ENCODE measurements at regions not wholly inside any gene's neighbourhood (a gene's known extent, or its start where the extent isn't known, plus 50 kb on each side); places are given as distances from the start of the nearest gene placed in this dataset.
"Not testable (repeated sequence)": the region's sequence is repeated elsewhere in the genome, so short reads cannot be mapped to it uniquely, and the experiment has no call there.

DNA sequence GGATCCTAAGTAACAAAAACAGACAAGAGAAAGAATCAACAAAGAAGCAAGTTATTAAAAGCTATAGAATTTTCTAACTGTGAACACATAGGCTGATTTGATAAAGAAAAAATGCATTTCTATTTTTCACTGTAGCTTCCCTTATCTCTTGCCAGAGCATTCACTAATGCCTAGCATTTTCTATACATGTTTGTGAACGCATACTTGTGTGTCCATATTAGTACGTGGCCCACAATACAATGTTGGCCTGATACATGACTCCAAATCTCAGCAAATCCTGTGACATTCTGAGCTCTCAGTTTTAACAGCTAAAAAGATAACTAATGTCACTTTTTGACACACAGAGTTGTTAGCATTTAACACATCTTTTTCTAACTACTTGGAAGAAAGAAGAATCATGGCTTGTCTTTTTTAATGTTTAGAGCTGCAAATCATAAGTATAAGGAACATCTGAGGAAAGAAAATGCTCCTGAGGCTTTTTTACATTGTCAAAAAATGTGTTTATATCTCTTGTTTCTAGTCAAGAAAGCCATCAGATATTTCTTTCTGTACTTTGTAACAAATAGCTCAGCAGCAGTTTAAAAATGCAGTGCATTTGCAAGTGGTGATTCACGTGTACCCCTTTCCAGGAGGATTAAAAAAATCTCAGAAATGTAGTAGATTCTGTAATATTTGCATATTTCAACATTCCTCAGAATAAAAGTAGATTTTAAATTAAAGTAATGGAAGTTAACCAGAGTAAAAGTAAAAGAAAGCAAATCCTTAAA, 1646.8 kb upstream of the TMEFF2 start:
- TF ChIP-seq, protein P1, sequence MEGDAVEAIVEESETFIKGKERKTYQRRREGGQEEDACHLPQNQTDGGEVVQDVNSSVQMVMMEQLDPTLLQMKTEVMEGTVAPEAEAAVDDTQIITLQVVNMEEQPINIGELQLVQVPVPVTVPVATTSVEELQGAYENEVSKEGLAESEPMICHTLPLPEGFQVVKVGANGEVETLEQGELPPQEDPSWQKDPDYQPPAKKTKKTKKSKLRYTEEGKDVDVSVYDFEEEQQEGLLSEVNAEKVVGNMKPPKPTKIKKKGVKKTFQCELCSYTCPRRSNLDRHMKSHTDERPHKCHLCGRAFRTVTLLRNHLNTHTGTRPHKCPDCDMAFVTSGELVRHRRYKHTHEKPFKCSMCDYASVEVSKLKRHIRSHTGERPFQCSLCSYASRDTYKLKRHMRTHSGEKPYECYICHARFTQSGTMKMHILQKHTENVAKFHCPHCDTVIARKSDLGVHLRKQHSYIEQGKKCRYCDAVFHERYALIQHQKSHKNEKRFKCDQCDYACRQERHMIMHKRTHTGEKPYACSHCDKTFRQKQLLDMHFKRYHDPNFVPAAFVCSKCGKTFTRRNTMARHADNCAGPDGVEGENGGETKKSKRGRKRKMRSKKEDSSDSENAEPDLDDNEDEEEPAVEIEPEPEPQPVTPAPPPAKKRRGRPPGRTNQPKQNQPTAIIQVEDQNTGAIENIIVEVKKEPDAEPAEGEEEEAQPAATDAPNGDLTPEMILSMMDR (conservative IDR thresholded peaks at IDR 0.05), result no peak
- no peak for TF ChIP-seq EZH2 (IDR thresholded peaks at IDR 0.05; ENCODE audit: low read depth)
- H3K4me2 ChIP-seq, result no peak overlapping the region
- H4K20me1 ChIP-seq (ENCODE audit: insufficient read depth), result no peaks in the 10 kb centered on the region
- H3K27me3 ChIP-seq (ENCODE audit: insufficient read depth, low read depth), result no peaks in the 10 kb centered on the region
- no peak overlapping the region for H2AFZ ChIP-seq
- DNase-seq, result no peak
- H3K36me3 ChIP-seq (ENCODE audit: low read depth), result no peaks in the 10 kb centered on the region
- H3K9me3 ChIP-seq (ENCODE audit: insufficient read depth, low read depth), result no peaks in the 10 kb centered on the region
- H3K4me3 ChIP-seq, result no peak overlapping the region
- ChIA-PET POLR2A (ENCODE audit: unreplicated experiment) (no interaction called here), CTCF (no interaction called here)
- H3K79me2 ChIP-seq (ENCODE audit: low read depth), result no peaks in the 10 kb centered on the region
- H3K9me2 ChIP-seq (ENCODE audit: insufficient read depth), result no peaks in the 10 kb centered on the region
- intact Hi-C loops (cut with micrococcal nuclease; ENCODE audit: unreplicated experiment), result no loop called here
- no peaks in the 10 kb centered on the region for H3F3A ChIP-seq (ENCODE audit: insufficient read depth, low read depth)
- H3K4me1 ChIP-seq (replicated peaks; ENCODE audit: insufficient read depth), result no peaks in the 10 kb centered on the region
- BruUV-seq (replicated peaks), result no TSS peak
- no peak overlapping the region for H3K27ac ChIP-seq

DNA sequence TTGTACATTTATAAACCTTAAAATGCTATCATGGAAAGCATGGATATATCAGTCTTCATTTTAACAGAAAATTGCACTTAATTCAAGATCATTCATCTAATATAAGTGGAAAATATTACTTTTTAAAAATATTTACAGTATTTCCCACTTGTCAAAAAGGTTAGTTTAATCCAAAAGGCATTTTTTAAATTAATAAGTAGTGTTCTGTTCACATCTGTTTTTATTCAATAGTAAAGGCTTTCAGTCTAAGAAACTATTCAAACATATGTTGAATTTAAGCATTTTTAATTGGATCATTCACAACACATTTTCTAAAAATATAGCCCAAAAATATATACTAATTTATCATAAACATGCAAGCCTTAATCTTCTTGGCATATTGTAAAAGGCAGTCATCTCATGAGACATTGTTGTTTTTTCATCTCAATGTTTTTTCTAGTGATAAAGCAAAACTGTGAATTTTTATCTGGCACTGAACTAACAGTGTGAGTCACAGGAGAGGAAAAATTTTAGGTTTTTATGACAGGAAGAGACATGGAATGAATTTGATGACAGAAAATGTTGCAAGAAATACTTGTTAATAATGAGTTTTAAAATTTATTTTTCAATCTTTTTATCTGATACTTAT, 1642.5 kb upstream of the TMEFF2 start:
- Histone ChIP-seq H3K27me3 (ENCODE audit: insufficient read depth, low read depth) (no peaks in the 10 kb centered on the region), H3K9me3 (ENCODE audit: insufficient read depth, low read depth) (no peaks in the 10 kb centered on the region), H2AFZ (no peak overlapping the region), H3K4me3 (no peak overlapping the region), H3K4me1 (replicated peaks; ENCODE audit: insufficient read depth) (no peaks in the 10 kb centered on the region), H3F3A (ENCODE audit: insufficient read depth, low read depth) (no peaks in the 10 kb centered on the region), H3K36me3 (ENCODE audit: low read depth) (no peaks in the 10 kb centered on the region), H4K20me1 (ENCODE audit: insufficient read depth) (no peaks in the 10 kb centered on the region), H3K27ac (no peak overlapping the region), H3K4me2 (no peak overlapping the region), H3K9me2 (ENCODE audit: insufficient read depth) (no peaks in the 10 kb centered on the region), H3K79me2 (ENCODE audit: low read depth) (no peaks in the 10 kb centered on the region)
- intact Hi-C loops (cut with micrococcal nuclease; ENCODE audit: unreplicated experiment), result no loop called here
- POLR2A ChIA-PET (ENCODE audit: unreplicated experiment), result no interaction called here
- DNase-seq, result no peak
- CTCF ChIA-PET, result no interaction called here
- TF ChIP-seq EZH2 (IDR thresholded peaks at IDR 0.05; ENCODE audit: low read depth), result no peak
- TF ChIP-seq, protein P1 (conservative IDR thresholded peaks at IDR 0.05), result no peak
- BruUV-seq (replicated peaks), result no TSS peak

DNA sequence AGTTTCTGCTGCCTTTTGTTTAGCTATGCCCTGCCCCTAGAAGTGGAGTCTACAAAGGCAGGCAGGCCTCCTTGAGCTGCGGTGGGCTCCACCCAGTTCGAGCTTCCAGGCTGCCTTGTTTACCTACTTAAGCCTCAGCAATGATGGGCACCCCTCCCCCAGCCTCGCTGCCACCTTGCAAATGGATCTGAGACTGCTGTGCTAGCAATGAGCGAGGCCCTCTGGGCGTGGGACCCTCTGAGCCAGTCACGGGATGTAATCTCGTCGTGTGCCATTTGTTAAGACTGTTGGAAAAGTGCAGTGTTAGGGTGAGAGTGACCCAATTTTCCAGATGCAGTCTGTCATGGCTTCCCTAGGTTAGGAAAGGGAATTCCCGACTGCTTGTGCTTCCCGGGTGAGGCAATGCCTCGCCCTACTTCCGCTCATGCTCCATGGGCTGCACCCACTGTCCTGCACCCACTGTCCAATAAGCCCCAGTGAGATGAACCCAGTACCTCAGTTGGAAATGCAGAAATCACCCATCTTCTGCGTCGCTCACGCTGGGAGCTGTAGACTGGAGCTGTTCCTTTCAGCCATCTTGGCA, 1641.8 kb upstream of the TMEFF2 start:
- DNase-seq; H3K27ac ChIP-seq; intact Hi-C loops (cut with micrococcal nuclease; ENCODE audit: unreplicated experiment); H4K20me1 ChIP-seq (ENCODE audit: insufficient read depth); H3K4me3 ChIP-seq; H3K27me3 ChIP-seq (ENCODE audit: insufficient read depth, low read depth); H3K4me1 ChIP-seq (replicated peaks; ENCODE audit: insufficient read depth); H3K79me2 ChIP-seq (ENCODE audit: low read depth); BruUV-seq (replicated peaks); H3K4me2 ChIP-seq; POLR2A ChIA-PET (ENCODE audit: unreplicated experiment); H3K9me2 ChIP-seq (ENCODE audit: insufficient read depth); CTCF ChIA-PET; H2AFZ ChIP-seq; H3F3A ChIP-seq (ENCODE audit: insufficient read depth, low read depth); H3K9me3 ChIP-seq (ENCODE audit: insufficient read depth, low read depth); H3K36me3 ChIP-seq (ENCODE audit: low read depth): not testable (repeated sequence)

DNA sequence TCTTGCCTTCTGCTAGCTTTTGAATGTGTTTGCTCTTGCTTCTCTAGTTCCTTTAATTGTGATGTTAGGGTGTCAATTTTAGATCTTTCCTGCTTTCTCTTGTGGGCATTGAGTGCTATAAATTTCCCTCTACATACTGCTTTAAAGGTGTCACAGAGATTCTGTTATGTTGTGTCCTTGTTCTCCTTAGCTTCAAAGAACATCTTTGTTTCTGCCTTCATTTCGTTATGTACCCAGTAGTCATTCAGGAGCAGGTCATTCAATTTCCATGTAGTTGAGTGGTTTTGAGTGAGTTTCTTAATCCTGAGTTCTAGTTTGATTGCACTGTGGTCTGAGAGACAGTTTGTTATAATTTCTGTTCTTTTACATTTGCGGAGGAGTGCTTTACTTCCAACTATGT, 1639.2 kb upstream of the TMEFF2 start:
- H3F3A ChIP-seq (ENCODE audit: insufficient read depth, low read depth); DNase-seq; H3K4me3 ChIP-seq; CTCF ChIA-PET; H3K9me2 ChIP-seq (ENCODE audit: insufficient read depth); H3K27ac ChIP-seq; H2AFZ ChIP-seq; POLR2A ChIA-PET (ENCODE audit: unreplicated experiment); H4K20me1 ChIP-seq (ENCODE audit: insufficient read depth); intact Hi-C loops (cut with micrococcal nuclease; ENCODE audit: unreplicated experiment); H3K27me3 ChIP-seq (ENCODE audit: insufficient read depth, low read depth); H3K79me2 ChIP-seq (ENCODE audit: low read depth); H3K4me2 ChIP-seq; BruUV-seq (replicated peaks); H3K4me1 ChIP-seq (replicated peaks; ENCODE audit: insufficient read depth); H3K36me3 ChIP-seq (ENCODE audit: low read depth); H3K9me3 ChIP-seq (ENCODE audit: insufficient read depth, low read depth): not testable (repeated sequence)

Data from PC-9 (cell line).